ENCODE measurements at regions not wholly inside any gene's neighbourhood (a gene's known extent, or its start where the extent isn't known, plus 50 kb on each side); places are given as distances from the start of the nearest gene placed in this dataset.

DNA sequence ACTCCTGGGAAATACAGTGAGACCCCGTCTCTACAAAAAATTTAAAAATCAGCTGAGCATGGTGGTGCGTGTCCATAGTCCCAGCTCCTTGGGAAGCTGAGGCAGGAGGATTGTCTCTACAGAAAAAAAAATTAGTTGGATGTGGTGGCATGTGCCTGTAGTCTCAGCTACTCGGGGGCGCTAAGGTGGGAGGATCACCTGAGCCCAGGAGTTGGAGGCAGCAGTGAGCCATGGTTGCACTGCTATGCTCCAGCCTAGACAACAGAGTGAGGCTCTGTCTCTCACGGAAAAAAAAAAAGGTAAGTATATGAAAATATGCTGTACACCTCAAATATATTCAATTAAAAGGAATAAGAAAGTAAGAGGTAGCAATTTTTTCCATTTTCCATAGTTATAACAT is 92.5 kb upstream of the TGIF1 start:
- no peak overlapping the region for H3K4me2 ChIP-seq (ENCODE audit: low read length)
- no peaks in the 10 kb centered on the region for H3K4me1 ChIP-seq (ENCODE audit: control insufficient read depth in 1 of 2, insufficient read depth in 2 of 2, low read length in 2 of 2)
- H4K12ac ChIP-seq (ENCODE audit: low read depth, low read length) = no peak overlapping the region
- H3K9ac ChIP-seq (ENCODE audit: low read length) = no peak overlapping the region
- H3K4ac ChIP-seq (ENCODE audit: low read depth, low read length) = no peak overlapping the region
- H3K18ac ChIP-seq (ENCODE audit: low read length) = no peak overlapping the region
- no peak overlapping the region for H3K27ac ChIP-seq (ENCODE audit: low read depth, low read length)
- H2AK5ac ChIP-seq (ENCODE audit: low read length) = no peak overlapping the region
- no peak overlapping the region for H2BK12ac ChIP-seq (ENCODE audit: low read length)
- H2AFZ ChIP-seq (ENCODE audit: insufficient read depth, low read length, poor library complexity) = no peak overlapping the region
- no peak overlapping the region for H3K4me3 ChIP-seq (ENCODE audit: low read depth, low read length)
- no peaks in the 10 kb centered on the region for H3K79me1 ChIP-seq (ENCODE audit: low read length)
- DNase-seq = no peak
- H2BK120ac ChIP-seq (ENCODE audit: insufficient read depth, low read length, poor library complexity) = no peak overlapping the region
- no peaks in the 10 kb centered on the region for H3K79me2 ChIP-seq (ENCODE audit: control insufficient read depth, insufficient read depth, low read length, poor library complexity)
- H3K27me3 ChIP-seq (ENCODE audit: insufficient read depth, low read length) = no peaks in the 10 kb centered on the region
- no peaks in the 10 kb centered on the region for H3K36me3 ChIP-seq (ENCODE audit: control insufficient read depth in 1 of 2, insufficient read depth in 2 of 2, low read length in 2 of 2)
- no peak overlapping the region for H4K91ac ChIP-seq (ENCODE audit: low read depth, low read length)
- H2BK5ac ChIP-seq (ENCODE audit: low read depth, low read length, poor library complexity) = no peak overlapping the region
- no peak overlapping the region for H4K8ac ChIP-seq (ENCODE audit: low read depth, low read length)
- WGBS (ENCODE audit: extremely low coverage, insufficient coverage, insufficient read length) = no CpG with 5 or more reads among the region's 5 CpGs
- H3K23ac ChIP-seq (ENCODE audit: low read length) = no peak overlapping the region
- no peaks in the 10 kb centered on the region for H3K9me3 ChIP-seq (ENCODE audit: insufficient read depth, low read depth, low read length)
- no peak overlapping the region for H3K14ac ChIP-seq (ENCODE audit: low read length)

DNA sequence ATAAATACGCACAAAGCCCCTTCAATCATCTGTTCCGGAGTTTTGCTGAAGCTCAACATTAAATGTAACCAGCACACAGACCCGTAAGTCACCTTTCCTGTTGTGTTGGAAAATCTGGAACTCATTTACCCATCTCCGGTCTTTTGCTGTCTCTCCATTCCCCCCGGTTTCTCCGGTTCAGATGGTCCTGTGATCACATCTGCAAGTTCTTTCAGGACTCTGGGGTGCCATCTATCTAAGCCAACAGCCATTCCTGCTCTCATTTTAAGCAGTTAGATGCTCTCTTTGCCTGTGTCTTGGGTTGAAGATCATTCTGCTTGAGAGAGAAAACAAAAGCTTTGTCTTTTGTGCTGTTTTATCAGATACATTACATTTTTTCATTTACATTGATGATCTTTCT is 91.7 kb upstream of the TGIF1 start:
- no peak overlapping the region for H4K91ac ChIP-seq (ENCODE audit: low read depth, low read length)
- no peaks in the 10 kb centered on the region for H3K27me3 ChIP-seq (ENCODE audit: insufficient read depth, low read length)
- no peak overlapping the region for H3K27ac ChIP-seq (ENCODE audit: low read depth, low read length)
- H3K14ac ChIP-seq (ENCODE audit: low read length) = no peak overlapping the region
- DNase-seq = no peak
- H2AK5ac ChIP-seq (ENCODE audit: low read length) = no peak overlapping the region
- H3K9me3 ChIP-seq (ENCODE audit: insufficient read depth, low read depth, low read length) = no peaks in the 10 kb centered on the region
- no peak overlapping the region for H3K4me3 ChIP-seq (ENCODE audit: low read depth, low read length)
- no peaks in the 10 kb centered on the region for H3K36me3 ChIP-seq (ENCODE audit: control insufficient read depth in 1 of 2, insufficient read depth in 2 of 2, low read length in 2 of 2)
- no peaks in the 10 kb centered on the region for H3K4me1 ChIP-seq (ENCODE audit: control insufficient read depth in 1 of 2, insufficient read depth in 2 of 2, low read length in 2 of 2)
- H3K23ac ChIP-seq (ENCODE audit: low read length) = no peak overlapping the region
- no peak overlapping the region for H2BK120ac ChIP-seq (ENCODE audit: insufficient read depth, low read length, poor library complexity)
- no peak overlapping the region for H2AFZ ChIP-seq (ENCODE audit: insufficient read depth, low read length, poor library complexity)
- no peak overlapping the region for H3K4me2 ChIP-seq (ENCODE audit: low read length)
- no peak overlapping the region for H3K9ac ChIP-seq (ENCODE audit: low read length)
- no peak overlapping the region for H2BK12ac ChIP-seq (ENCODE audit: low read length)
- no peak overlapping the region for H3K18ac ChIP-seq (ENCODE audit: low read length)
- no peaks in the 10 kb centered on the region for H3K79me1 ChIP-seq (ENCODE audit: low read length)
- H3K79me2 ChIP-seq (ENCODE audit: control insufficient read depth, insufficient read depth, low read length, poor library complexity) = no peaks in the 10 kb centered on the region
- no peak overlapping the region for H3K4ac ChIP-seq (ENCODE audit: low read depth, low read length)
- no peak overlapping the region for H4K12ac ChIP-seq (ENCODE audit: low read depth, low read length)
- no CpG with 5 or more reads among the region's 6 CpGs for WGBS (ENCODE audit: extremely low coverage, insufficient coverage, insufficient read length)
- H2BK5ac ChIP-seq (ENCODE audit: low read depth, low read length, poor library complexity) = no peak overlapping the region
- no peak overlapping the region for H4K8ac ChIP-seq (ENCODE audit: low read depth, low read length)

DNA sequence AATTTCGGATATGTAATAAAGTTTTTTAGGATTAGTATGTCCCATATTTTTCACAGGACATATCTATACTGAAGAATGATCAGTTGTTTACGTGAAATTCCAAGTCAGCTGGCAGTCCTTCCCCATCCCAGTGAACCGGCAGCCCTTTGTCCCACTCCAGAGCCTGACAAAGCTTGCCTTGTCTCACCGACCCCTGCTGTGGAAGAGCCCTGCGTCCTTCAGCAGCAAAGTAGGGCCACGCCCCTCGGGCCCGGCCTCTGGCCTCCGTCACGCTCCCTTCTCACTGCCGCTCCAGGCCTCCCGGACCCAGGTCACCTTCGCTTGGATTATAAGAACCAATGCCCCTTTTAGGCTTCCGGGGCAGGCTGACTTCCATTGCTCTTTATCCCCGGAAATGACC is 89.8 kb upstream of the TGIF1 start:
- no peak overlapping the region for H2BK5ac ChIP-seq (ENCODE audit: low read depth, low read length, poor library complexity)
- no peak overlapping the region for H4K8ac ChIP-seq (ENCODE audit: low read depth, low read length)
- H2BK12ac ChIP-seq (ENCODE audit: low read length) = no peak overlapping the region
- H4K91ac ChIP-seq (ENCODE audit: low read depth, low read length) = no peak overlapping the region
- H3K9me3 ChIP-seq (ENCODE audit: insufficient read depth, low read depth, low read length) = no peaks in the 10 kb centered on the region
- no peak overlapping the region for H2BK120ac ChIP-seq (ENCODE audit: insufficient read depth, low read length, poor library complexity)
- no peaks in the 10 kb centered on the region for H3K4me1 ChIP-seq (ENCODE audit: control insufficient read depth in 1 of 2, insufficient read depth in 2 of 2, low read length in 2 of 2)
- H3K79me2 ChIP-seq (ENCODE audit: control insufficient read depth, insufficient read depth, low read length, poor library complexity) = no peaks in the 10 kb centered on the region
- no peak overlapping the region for H3K18ac ChIP-seq (ENCODE audit: low read length)
- no CpG with 5 or more reads among the region's 15 CpGs for WGBS (ENCODE audit: extremely low coverage, insufficient coverage, insufficient read length)
- H3K4me3 ChIP-seq (ENCODE audit: low read depth, low read length) = no peak overlapping the region
- no peak overlapping the region for H3K9ac ChIP-seq (ENCODE audit: low read length)
- no peaks in the 10 kb centered on the region for H3K36me3 ChIP-seq (ENCODE audit: control insufficient read depth in 1 of 2, insufficient read depth in 2 of 2, low read length in 2 of 2)
- no peak overlapping the region for H2AFZ ChIP-seq (ENCODE audit: insufficient read depth, low read length, poor library complexity)
- no peak overlapping the region for H2AK5ac ChIP-seq (ENCODE audit: low read length)
- no peak overlapping the region for H3K4me2 ChIP-seq (ENCODE audit: low read length)
- H3K27me3 ChIP-seq (ENCODE audit: insufficient read depth, low read length) = no peaks in the 10 kb centered on the region
- H3K4ac ChIP-seq (ENCODE audit: low read depth, low read length) = no peak overlapping the region
- H3K79me1 ChIP-seq (ENCODE audit: low read length) = no peaks in the 10 kb centered on the region
- no peak overlapping the region for H3K27ac ChIP-seq (ENCODE audit: low read depth, low read length)
- DNase-seq = peak in 1 of 2 donors; percentile 23
- H3K23ac ChIP-seq (ENCODE audit: low read length) = no peak overlapping the region
- H3K14ac ChIP-seq (ENCODE audit: low read length) = no peak overlapping the region
- H4K12ac ChIP-seq (ENCODE audit: low read depth, low read length) = no peak overlapping the region

DNA sequence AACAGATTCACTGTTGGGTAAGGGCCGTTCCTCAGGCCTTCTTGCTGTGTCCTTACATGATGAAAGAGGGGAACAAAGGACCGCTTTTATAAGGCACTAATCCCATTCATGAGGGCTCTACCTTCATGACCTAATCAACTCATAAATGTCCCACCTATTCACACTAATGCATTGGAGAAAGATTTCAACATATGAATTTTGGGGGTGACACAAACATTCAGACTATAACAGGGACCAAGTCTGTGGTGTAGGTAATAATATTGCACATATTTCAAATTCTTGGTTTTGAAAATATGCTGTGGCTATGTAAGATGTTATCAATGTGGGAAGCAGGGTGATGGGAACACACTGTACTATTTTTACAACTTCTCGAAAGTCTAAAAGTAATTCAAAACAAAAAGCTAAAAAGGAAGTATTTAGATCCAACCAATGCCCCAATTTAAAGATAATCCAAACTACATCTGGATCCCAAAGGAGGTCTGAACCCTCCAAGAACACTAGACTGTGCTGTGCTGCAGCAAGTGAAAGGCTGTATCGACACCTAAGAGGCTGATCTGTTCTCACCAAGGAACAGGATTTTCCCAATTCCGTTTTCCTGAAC is 82.4 kb upstream of the TGIF1 start:
- H2AK5ac ChIP-seq (ENCODE audit: low read length) = no peak overlapping the region
- DNase-seq = no peak
- no peaks in the 10 kb centered on the region for H3K79me2 ChIP-seq (ENCODE audit: control insufficient read depth, insufficient read depth, low read length, poor library complexity)
- no peak overlapping the region for H3K14ac ChIP-seq (ENCODE audit: low read length)
- no CpG with 5 or more reads among the region's 5 CpGs for WGBS (ENCODE audit: extremely low coverage, insufficient coverage, insufficient read length)
- H3K79me1 ChIP-seq (ENCODE audit: low read length) = no peaks in the 10 kb centered on the region
- H3K27ac ChIP-seq (ENCODE audit: low read depth, low read length) = no peak overlapping the region
- peak overlapping the region; percentile 38 for H2BK120ac ChIP-seq (ENCODE audit: insufficient read depth, low read length, poor library complexity)
- no peak overlapping the region for H3K23ac ChIP-seq (ENCODE audit: low read length)
- no peaks in the 10 kb centered on the region for H3K9me3 ChIP-seq (ENCODE audit: insufficient read depth, low read depth, low read length)
- H3K9ac ChIP-seq (ENCODE audit: low read length) = no peak overlapping the region
- H3K4me2 ChIP-seq (ENCODE audit: low read length) = no peak overlapping the region
- H4K91ac ChIP-seq (ENCODE audit: low read depth, low read length) = no peak overlapping the region
- H3K4ac ChIP-seq (ENCODE audit: low read depth, low read length) = no peak overlapping the region
- no peak overlapping the region for H3K18ac ChIP-seq (ENCODE audit: low read length)
- H2BK12ac ChIP-seq (ENCODE audit: low read length) = no peak overlapping the region
- H3K27me3 ChIP-seq (ENCODE audit: insufficient read depth, low read length) = no peaks in the 10 kb centered on the region
- no peak overlapping the region for H4K8ac ChIP-seq (ENCODE audit: low read depth, low read length)
- no peak overlapping the region for H2AFZ ChIP-seq (ENCODE audit: insufficient read depth, low read length, poor library complexity)
- H3K4me3 ChIP-seq (ENCODE audit: low read depth, low read length) = no peak overlapping the region
- no peak overlapping the region for H2BK5ac ChIP-seq (ENCODE audit: low read depth, low read length, poor library complexity)
- H3K4me1 ChIP-seq (ENCODE audit: control insufficient read depth in 1 of 2, insufficient read depth in 2 of 2, low read length in 2 of 2) = peaks cover 0 to 2% of the 10 kb centered on the region in 2 experiments
- no peak overlapping the region for H4K12ac ChIP-seq (ENCODE audit: low read depth, low read length)
- no peaks in the 10 kb centered on the region for H3K36me3 ChIP-seq (ENCODE audit: control insufficient read depth in 1 of 2, insufficient read depth in 2 of 2, low read length in 2 of 2)
